Transverse colon (tissue), 3 donors: ENCODE measurements at regions not wholly inside any gene's neighbourhood (a gene's known extent, or its start where the extent isn't known, plus 50 kb on each side); places are given as distances from the start of the nearest gene placed in this dataset.

Experiments
- CTCF ChIP-seq, 5 experiments: fragments of 200-600 bp in 3 of 5; fragments of 450-650 bp in 2 of 5; sonication (generic) in 3 of 5; IDR thresholded peaks; 1 replicate in 2 of 5; 2 replicates in 3 of 5; pipeline ENCODE4 v1.5.1; 2016 to 2017; ENCODE audit warnings: antibody characterized with exemption in 5 of 5, inconsistent platforms in 3 of 5, mild to moderate bottlenecking in 2 of 5, moderate library complexity in 1 of 5
- EP300 ChIP-seq: sonication (generic); formaldehyde crosslinking; IDR thresholded peaks from one replicate; pipeline ENCODE4 v1.6.1; 2017; ENCODE audit warnings: antibody characterized with exemption, low read depth
- POLR2A ChIP-seq: fragments of 450-650 bp; IDR thresholded peaks from one replicate; pipeline ENCODE4 v1.6.1; 2016; ENCODE audit warnings: antibody characterized with exemption, mild to moderate bottlenecking, moderate library complexity

- TF ChIP-seq POLR2A (peak; percentile 74), CTCF (IDR thresholded peaks at IDR 0.05) (no peak), EP300 (no peak)
Observed at GRCh38 chr5:124651663-124652513, 94.6 kb downstream of the ZNF608 start.
